ENCODE measurements at regions not wholly inside any gene's neighbourhood (a gene's known extent, or its start where the extent isn't known, plus 50 kb on each side); places are given as distances from the start of the nearest gene placed in this dataset.

GRCh38 chr4:78694457-78694787, 81.7 kb upstream of the BMP2K start:
- Histone ChIP-seq H3K27me3 (no peaks in the 10 kb centered on the region), H3K27ac (no peak overlapping the region), H3K4me3 (no peak overlapping the region), H3K36me3 (no peaks in the 10 kb centered on the region), H3K4me1 (peaks cover 5 to 6% of the 10 kb centered on the region in 2 donors), H3K9me3 (no peaks in the 10 kb centered on the region)
- intact Hi-C loops (cut with DNase I; ENCODE audit: low total_unique reads) (no loop called here), in situ Hi-C loops (cut with MboI; ENCODE audit: low sequenced_read_pairs in 4 of 4) (no loop called here)
- DNase-seq = no peak
- no peak for ATAC-seq
- no peak for TF ChIP-seq CTCF (IDR thresholded peaks at IDR 0.05 in 4 of 5, conservative IDR thresholded peaks at IDR 0.05 in 1 of 5)
- TF ChIP-seq POLR2A (IDR thresholded peaks at IDR 0.05) = no peak

- ATAC-seq = no peak
- intact Hi-C loops (cut with DNase I; ENCODE audit: low total_unique reads) = no loop called here
- no peak for TF ChIP-seq CTCF (IDR thresholded peaks at IDR 0.05 in 4 of 5, conservative IDR thresholded peaks at IDR 0.05 in 1 of 5)
- TF ChIP-seq POLR2A (IDR thresholded peaks at IDR 0.05) = no peak
Measured at GRCh38 chr4:78695910-78696309, 80.2 kb upstream of the BMP2K start.

GRCh38 chr4:78703079-78703478, 73.1 kb upstream of the BMP2K start:
- in situ Hi-C loops (cut with MboI; ENCODE audit: low sequenced_read_pairs in 4 of 4) (no loop called here), intact Hi-C loops (cut with DNase I; ENCODE audit: low total_unique reads) (no loop called here)
- H3K36me3 ChIP-seq = no peaks in the 10 kb centered on the region

More at GRCh38 chr4:78695910-78696309, 80.2 kb upstream of the BMP2K start:
- Histone ChIP-seq H3K9me3 (no peaks in the 10 kb centered on the region), H3K4me1 (peaks cover 5 to 6% of the 10 kb centered on the region in 2 donors), H3K27ac (no peak overlapping the region), H3K4me3 (no peak overlapping the region), H3K36me3 (no peaks in the 10 kb centered on the region), H3K27me3 (no peaks in the 10 kb centered on the region)
- DNase-seq = no peak
- in situ Hi-C loops (cut with MboI; ENCODE audit: low sequenced_read_pairs in 4 of 4) = no loop called here

GRCh38 chr4:78704317-78704716, 71.8 kb upstream of the BMP2K start:
- Histone ChIP-seq H3K27me3 (no peaks in the 10 kb centered on the region), H3K4me1 (peaks cover 0 to 7% of the 10 kb centered on the region in 2 donors), H3K27ac (no peak overlapping the region), H3K9me3 (no peaks in the 10 kb centered on the region), H3K4me3 (no peak overlapping the region), H3K36me3 (no peaks in the 10 kb centered on the region)
- intact Hi-C loops (cut with DNase I; ENCODE audit: low total_unique reads) (no loop called here), in situ Hi-C loops (cut with MboI; ENCODE audit: low sequenced_read_pairs in 4 of 4) (no loop called here)
- DNase-seq (no peak), ATAC-seq (no peak)
- TF ChIP-seq POLR2A (IDR thresholded peaks at IDR 0.05) (no peak), CTCF (IDR thresholded peaks at IDR 0.05 in 4 of 5, conservative IDR thresholded peaks at IDR 0.05 in 1 of 5) (no peak)

More at GRCh38 chr4:78703079-78703478, 73.1 kb upstream of the BMP2K start:
- no peaks in the 10 kb centered on the region for H3K27me3 ChIP-seq
- no peak overlapping the region for H3K27ac ChIP-seq
- peaks cover 0 to 7% of the 10 kb centered on the region in 2 donors for H3K4me1 ChIP-seq
- H3K4me3 ChIP-seq = no peak overlapping the region
- no peak for TF ChIP-seq CTCF (IDR thresholded peaks at IDR 0.05 in 4 of 5, conservative IDR thresholded peaks at IDR 0.05 in 1 of 5)
- TF ChIP-seq POLR2A (IDR thresholded peaks at IDR 0.05) = no peak
- ATAC-seq (no peak), DNase-seq (no peak)
- H3K9me3 ChIP-seq = no peaks in the 10 kb centered on the region

GRCh38 chr4:78704981-78705683, 71.0 kb upstream of the BMP2K start:
- Histone ChIP-seq H3K36me3 (no peaks in the 10 kb centered on the region), H3K4me1 (peaks cover 0 to 7% of the 10 kb centered on the region in 2 donors), H3K27ac (no peak overlapping the region), H3K4me3 (no peak overlapping the region), H3K27me3 (no peaks in the 10 kb centered on the region), H3K9me3 (no peaks in the 10 kb centered on the region)
- intact Hi-C loops (cut with DNase I; ENCODE audit: low total_unique reads) = no loop called here
- no peak for TF ChIP-seq POLR2A (IDR thresholded peaks at IDR 0.05)
- TF ChIP-seq CTCF (IDR thresholded peaks at IDR 0.05 in 4 of 5, conservative IDR thresholded peaks at IDR 0.05 in 1 of 5) = no peak
- ATAC-seq (peak; percentile 60 to 65), DNase-seq (no peak)
- in situ Hi-C loops (cut with MboI; ENCODE audit: low sequenced_read_pairs in 4 of 4) = no loop called here
